ENCODE measurements at regions not wholly inside any gene's neighbourhood (a gene's known extent, or its start where the extent isn't known, plus 50 kb on each side); places are given as distances from the start of the nearest gene placed in this dataset.

GRCh38 chr6:26312501-26313397, 52.2 kb upstream of the BTN3A2 start:
- peak; percentile 83 for ATAC-seq

Measured in esophagus mucosa (tissue), 1 donor.